MM.1S (cell line): ENCODE measurements at regions not wholly inside any gene's neighbourhood (a gene's known extent, or its start where the extent isn't known, plus 50 kb on each side); places are given as distances from the start of the nearest gene placed in this dataset.

Experiments
- DNase-seq: peaks from one replicate; pipeline ENCODE4 v3.0.0-alpha.2; 2015
- H2AFZ ChIP-seq: fragments of 300-600 bp; sonication (generic); 2 replicates; pipeline ENCODE4 v1.6.0; 2016; ENCODE audit warnings: antibody characterized with exemption, low read length
- H3F3A ChIP-seq: fragments of 300-600 bp; sonication (generic); 2 replicates; pipeline ENCODE4 v1.6.1; 2016; ENCODE audit warnings: mild to moderate bottlenecking, antibody characterized with exemption, low read length, moderate library complexity, mixed read lengths; ENCODE audit not compliant: insufficient read depth
- H3K27ac ChIP-seq: fragments of 300-600 bp; sonication (generic); 2 replicates; pipeline ENCODE4 v1.5.1; 2016; ENCODE audit warnings: mild to moderate bottlenecking, low read length
- H3K27me3 ChIP-seq: fragments of 300-600 bp; sonication (generic); replicated peaks from 2 replicates; pipeline ENCODE4 v1.6.0; 2016; ENCODE audit warnings: low read length; ENCODE audit not compliant: insufficient read depth
- H3K36me3 ChIP-seq: fragments of 300-600 bp; sonication (generic); replicated peaks from 2 replicates; pipeline ENCODE4 v1.6.1; 2016; ENCODE audit warnings: mild to moderate bottlenecking, low read length, mixed read lengths; ENCODE audit not compliant: insufficient read depth
- H3K4me1 ChIP-seq: fragments of 300-600 bp; sonication (generic); 2 replicates; pipeline ENCODE4 v1.6.1; 2016; ENCODE audit warnings: low read length, mixed read lengths
- H3K4me2 ChIP-seq: fragments of 300-600 bp; sonication (generic); 2 replicates; pipeline ENCODE4 v1.6.0; 2016; ENCODE audit warnings: low read depth, low read length
- H3K4me3 ChIP-seq: fragments of 300-600 bp; sonication (generic); 2 replicates; pipeline ENCODE4 v1.5.1; 2016; ENCODE audit warnings: low read length, mixed read lengths
- H3K79me2 ChIP-seq: fragments of 300-600 bp; sonication (generic); 2 replicates; pipeline ENCODE4 v1.6.1; 2016; ENCODE audit warnings: mixed run types, low read length, mixed read lengths
- H3K9ac ChIP-seq: fragments of 300-600 bp; sonication (generic); 2 replicates; pipeline ENCODE4 v1.6.1; 2016; ENCODE audit warnings: low read length, mixed read lengths
- H3K9me2 ChIP-seq: fragments of 300-600 bp; sonication (generic); replicated peaks from 2 replicates; pipeline ENCODE4 v1.6.1; 2016; ENCODE audit warnings: mild to moderate bottlenecking, low read length, mixed read lengths; ENCODE audit not compliant: insufficient read depth
- H3K9me3 ChIP-seq: fragments of 300-600 bp; sonication (generic); replicated peaks from 2 replicates; pipeline ENCODE4 v1.6.1; 2016; ENCODE audit warnings: mild to moderate bottlenecking, low read length, mixed read lengths; ENCODE audit not compliant: insufficient read depth
- H4K20me1 ChIP-seq: fragments of 300-600 bp; sonication (generic); 2 replicates; pipeline ENCODE4 v1.6.1; 2016; ENCODE audit warnings: mild to moderate bottlenecking, low read length, moderate library complexity, mixed read lengths; ENCODE audit not compliant: insufficient read depth
- EZH2 ChIP-seq: fragments of 300-600 bp; sonication (generic); optimal IDR thresholded peaks from 2 replicates; pipeline ENCODE3; 2017; ENCODE audit warnings: low read depth, mild to moderate bottlenecking, antibody characterized with exemption, low read length, mixed read lengths
- EZH2phosphoT487 ChIP-seq: fragments of 300-600 bp; sonication (generic); IDR thresholded peaks from 2 replicates; pipeline ENCODE4 v1.6.1; 2018; ENCODE audit warnings: antibody characterized with exemption, low read length
- TF ChIP-seq, protein P1 (sequence below): fragments of 300-600 bp; sonication (generic); IDR thresholded peaks from 2 replicates; pipeline ENCODE4 v1.5.1; 2016; ENCODE audit warnings: antibody characterized with exemption, low read length, mixed read lengths

DNA sequence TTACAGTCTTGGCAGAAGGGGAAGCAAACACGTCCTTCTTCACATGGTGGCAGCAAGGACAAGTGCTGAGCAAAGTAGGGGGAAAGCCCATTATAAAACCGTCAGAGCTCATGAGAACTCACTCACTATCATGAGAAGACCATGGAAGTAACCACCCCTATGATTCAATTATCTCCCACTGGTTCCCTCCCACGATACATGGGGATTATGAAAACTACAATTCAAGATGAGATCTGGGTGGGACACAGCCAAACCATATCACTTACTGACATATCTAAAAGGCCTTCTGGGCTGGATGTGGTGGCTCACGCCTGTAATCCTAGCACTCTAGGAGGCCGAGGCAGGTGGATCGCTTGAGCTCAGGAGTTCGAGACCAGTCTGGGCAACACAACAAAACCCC is 117.1 kb upstream of the USP9X start:
- no peak for DNase-seq
- no peak overlapping the region for H3K27ac ChIP-seq
- no peaks in the 10 kb centered on the region for H3K9me2 ChIP-seq
- no peaks in the 10 kb centered on the region for H4K20me1 ChIP-seq
- H3K4me1 ChIP-seq = peaks cover 21% of the 10 kb centered on the region
- H3K9ac ChIP-seq = no peak overlapping the region
- no peaks in the 10 kb centered on the region for H3K79me2 ChIP-seq
- H3F3A ChIP-seq = peaks cover 3% of the 10 kb centered on the region; the same call in 1 of the 2 replicates
- H3K9me3 ChIP-seq = no peaks in the 10 kb centered on the region
- no peak for TF ChIP-seq EZH2phosphoT487
- TF ChIP-seq EZH2 = no peak
- TF ChIP-seq, protein P1, sequence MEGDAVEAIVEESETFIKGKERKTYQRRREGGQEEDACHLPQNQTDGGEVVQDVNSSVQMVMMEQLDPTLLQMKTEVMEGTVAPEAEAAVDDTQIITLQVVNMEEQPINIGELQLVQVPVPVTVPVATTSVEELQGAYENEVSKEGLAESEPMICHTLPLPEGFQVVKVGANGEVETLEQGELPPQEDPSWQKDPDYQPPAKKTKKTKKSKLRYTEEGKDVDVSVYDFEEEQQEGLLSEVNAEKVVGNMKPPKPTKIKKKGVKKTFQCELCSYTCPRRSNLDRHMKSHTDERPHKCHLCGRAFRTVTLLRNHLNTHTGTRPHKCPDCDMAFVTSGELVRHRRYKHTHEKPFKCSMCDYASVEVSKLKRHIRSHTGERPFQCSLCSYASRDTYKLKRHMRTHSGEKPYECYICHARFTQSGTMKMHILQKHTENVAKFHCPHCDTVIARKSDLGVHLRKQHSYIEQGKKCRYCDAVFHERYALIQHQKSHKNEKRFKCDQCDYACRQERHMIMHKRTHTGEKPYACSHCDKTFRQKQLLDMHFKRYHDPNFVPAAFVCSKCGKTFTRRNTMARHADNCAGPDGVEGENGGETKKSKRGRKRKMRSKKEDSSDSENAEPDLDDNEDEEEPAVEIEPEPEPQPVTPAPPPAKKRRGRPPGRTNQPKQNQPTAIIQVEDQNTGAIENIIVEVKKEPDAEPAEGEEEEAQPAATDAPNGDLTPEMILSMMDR = no peak
- no peaks in the 10 kb centered on the region for H3K36me3 ChIP-seq
- H2AFZ ChIP-seq = no peak overlapping the region
- no peaks in the 10 kb centered on the region for H3K27me3 ChIP-seq
- no peak overlapping the region for H3K4me3 ChIP-seq
- H3K4me2 ChIP-seq = no peak overlapping the region

DNA sequence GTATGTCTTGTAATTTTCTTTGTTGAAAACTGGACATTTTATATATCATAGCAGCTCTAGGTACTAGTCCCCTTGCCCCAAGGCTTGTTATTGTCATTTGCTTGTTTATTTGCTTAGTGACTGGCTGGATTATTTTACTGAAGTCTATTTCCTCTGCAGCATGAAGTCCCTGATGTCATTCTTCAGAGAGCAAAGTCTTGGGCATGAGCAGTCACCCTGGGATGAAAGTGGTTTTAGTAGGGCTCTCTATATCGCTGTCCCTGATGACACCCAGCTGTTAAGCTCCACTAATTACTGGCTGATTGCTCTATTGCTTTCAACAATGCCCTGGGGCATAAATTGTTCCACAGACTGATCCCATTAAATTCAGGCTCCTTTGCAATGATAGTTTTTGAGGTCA is 113.5 kb upstream of the USP9X start:
- DNase-seq = no peak
- TF ChIP-seq EZH2 = no peak
- TF ChIP-seq, protein P1 = no peak
- no peak for TF ChIP-seq EZH2phosphoT487
- H3K4me3 ChIP-seq = no peak overlapping the region
- no peak overlapping the region for H3K4me2 ChIP-seq
- no peaks in the 10 kb centered on the region for H3K79me2 ChIP-seq
- H4K20me1 ChIP-seq = no peaks in the 10 kb centered on the region
- no peak overlapping the region for H3K9ac ChIP-seq
- H2AFZ ChIP-seq = no peak overlapping the region
- H3K4me1 ChIP-seq = no peaks in the 10 kb centered on the region
- no peak overlapping the region for H3K27ac ChIP-seq
- H3K9me3 ChIP-seq = no peaks in the 10 kb centered on the region
- H3K27me3 ChIP-seq = no peaks in the 10 kb centered on the region
- H3K9me2 ChIP-seq = no peaks in the 10 kb centered on the region
- no peaks in the 10 kb centered on the region for H3F3A ChIP-seq
- H3K36me3 ChIP-seq = no peaks in the 10 kb centered on the region

- DNase-seq = no peak
- H3K27me3 ChIP-seq = no peaks in the 10 kb centered on the region
- no peaks in the 10 kb centered on the region for H3K9me2 ChIP-seq
- TF ChIP-seq, protein P1 = no peak
- H3K9me3 ChIP-seq = no peaks in the 10 kb centered on the region
- no peak overlapping the region for H3K4me3 ChIP-seq
- no peak overlapping the region for H2AFZ ChIP-seq
- no peak overlapping the region for H3K27ac ChIP-seq
- no peaks in the 10 kb centered on the region for H4K20me1 ChIP-seq
- H3K36me3 ChIP-seq = no peaks in the 10 kb centered on the region
- H3K4me2 ChIP-seq = no peak overlapping the region
- no peak overlapping the region for H3K9ac ChIP-seq
- H3F3A ChIP-seq = no peaks in the 10 kb centered on the region
- H3K79me2 ChIP-seq = no peaks in the 10 kb centered on the region
- H3K4me1 ChIP-seq = no peaks in the 10 kb centered on the region
Observed at GRCh38 chrX:40973619-40974018, 111.6 kb upstream of the USP9X start.

DNA sequence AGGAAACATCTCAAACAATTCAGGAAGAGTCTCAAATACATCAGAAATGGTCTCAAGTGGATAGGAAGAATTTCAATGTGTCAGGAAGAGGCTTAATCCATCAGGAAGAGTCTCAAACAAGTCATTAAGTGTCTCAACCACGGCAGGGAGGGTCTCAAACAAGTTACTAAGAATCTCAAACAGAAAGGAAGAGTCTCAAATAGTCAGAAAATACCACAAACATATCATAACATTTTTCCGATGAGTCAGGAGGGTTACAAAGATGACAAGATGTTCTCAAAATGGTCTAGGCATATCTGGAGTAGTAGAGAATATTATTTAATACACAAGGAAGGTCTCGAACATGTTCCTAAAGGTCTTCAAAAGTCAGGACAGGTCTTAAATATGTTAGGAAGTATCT is 109.3 kb upstream of the USP9X start:
- no peak overlapping the region for H3K27ac ChIP-seq
- no peak overlapping the region for H3K4me3 ChIP-seq
- no peak for DNase-seq
- no peak overlapping the region for H2AFZ ChIP-seq
- no peaks in the 10 kb centered on the region for H3K79me2 ChIP-seq
- TF ChIP-seq EZH2phosphoT487 (no peak), EZH2 (no peak)
- TF ChIP-seq, protein P1 = no peak
- no peaks in the 10 kb centered on the region for H3K4me1 ChIP-seq
- H4K20me1 ChIP-seq = no peaks in the 10 kb centered on the region
- H3K4me2 ChIP-seq = no peak overlapping the region
- no peaks in the 10 kb centered on the region for H3F3A ChIP-seq
- H3K27me3 ChIP-seq = no peaks in the 10 kb centered on the region
- H3K9ac ChIP-seq = no peak overlapping the region
- no peaks in the 10 kb centered on the region for H3K36me3 ChIP-seq
- H3K9me3 ChIP-seq = no peaks in the 10 kb centered on the region
- no peaks in the 10 kb centered on the region for H3K9me2 ChIP-seq
